Astrocyte of the cerebellum (primary cell): ENCODE measurements at regions not wholly inside any gene's neighbourhood (a gene's known extent, or its start where the extent isn't known, plus 50 kb on each side); places are given as distances from the start of the nearest gene placed in this dataset.

Experiments
- DNase-seq: peaks from one replicate; pipeline ENCODE4 v3.0.0-alpha.2; 2011; ENCODE audit warnings: low read depth
- H3K4me3 ChIP-seq: 2 replicates; pipeline ENCODE4 v1.5.1; 2011; ENCODE audit warnings: mild to moderate bottlenecking, low read depth, low read length, moderate library complexity
- in situ Hi-C: cut with HindIII; loops from 2 replicates; pipeline ENCODE4 v1.10.0; 2017; ENCODE audit warnings: low sequenced_read_pairs
- TF ChIP-seq, protein P1 (sequence below): IDR thresholded peaks from 2 replicates; pipeline ENCODE4 v1.5.1; 2012; ENCODE audit warnings: low read length, low read depth, moderate library complexity, mild to moderate bottlenecking; ENCODE audit errors: missing control alignments

DNA sequence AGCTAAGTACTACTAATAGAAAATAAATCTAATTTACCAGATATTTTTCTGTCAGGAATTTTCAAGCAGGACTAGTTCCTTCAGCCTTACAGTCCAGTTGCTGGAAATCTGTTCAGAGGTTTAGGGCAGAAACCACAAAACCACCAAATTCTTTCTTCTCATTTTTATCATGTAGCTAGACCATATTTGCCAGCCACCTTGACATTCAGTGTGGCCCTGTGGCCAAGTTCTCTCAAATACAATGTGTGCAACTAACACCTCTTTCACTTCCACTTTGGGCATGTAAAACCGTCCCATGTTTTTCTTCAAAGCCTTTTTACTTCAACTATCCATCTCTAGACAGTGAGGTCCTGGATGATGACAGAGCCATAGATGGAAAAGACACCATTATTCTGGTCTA, 1133.2 kb upstream of the CDH18 start:
- peak; percentile 51 for DNase-seq
- in situ Hi-C loops: no loop called here
- TF ChIP-seq, protein P1, sequence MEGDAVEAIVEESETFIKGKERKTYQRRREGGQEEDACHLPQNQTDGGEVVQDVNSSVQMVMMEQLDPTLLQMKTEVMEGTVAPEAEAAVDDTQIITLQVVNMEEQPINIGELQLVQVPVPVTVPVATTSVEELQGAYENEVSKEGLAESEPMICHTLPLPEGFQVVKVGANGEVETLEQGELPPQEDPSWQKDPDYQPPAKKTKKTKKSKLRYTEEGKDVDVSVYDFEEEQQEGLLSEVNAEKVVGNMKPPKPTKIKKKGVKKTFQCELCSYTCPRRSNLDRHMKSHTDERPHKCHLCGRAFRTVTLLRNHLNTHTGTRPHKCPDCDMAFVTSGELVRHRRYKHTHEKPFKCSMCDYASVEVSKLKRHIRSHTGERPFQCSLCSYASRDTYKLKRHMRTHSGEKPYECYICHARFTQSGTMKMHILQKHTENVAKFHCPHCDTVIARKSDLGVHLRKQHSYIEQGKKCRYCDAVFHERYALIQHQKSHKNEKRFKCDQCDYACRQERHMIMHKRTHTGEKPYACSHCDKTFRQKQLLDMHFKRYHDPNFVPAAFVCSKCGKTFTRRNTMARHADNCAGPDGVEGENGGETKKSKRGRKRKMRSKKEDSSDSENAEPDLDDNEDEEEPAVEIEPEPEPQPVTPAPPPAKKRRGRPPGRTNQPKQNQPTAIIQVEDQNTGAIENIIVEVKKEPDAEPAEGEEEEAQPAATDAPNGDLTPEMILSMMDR: no peak
- H3K4me3 ChIP-seq: no peak overlapping the region

DNA sequence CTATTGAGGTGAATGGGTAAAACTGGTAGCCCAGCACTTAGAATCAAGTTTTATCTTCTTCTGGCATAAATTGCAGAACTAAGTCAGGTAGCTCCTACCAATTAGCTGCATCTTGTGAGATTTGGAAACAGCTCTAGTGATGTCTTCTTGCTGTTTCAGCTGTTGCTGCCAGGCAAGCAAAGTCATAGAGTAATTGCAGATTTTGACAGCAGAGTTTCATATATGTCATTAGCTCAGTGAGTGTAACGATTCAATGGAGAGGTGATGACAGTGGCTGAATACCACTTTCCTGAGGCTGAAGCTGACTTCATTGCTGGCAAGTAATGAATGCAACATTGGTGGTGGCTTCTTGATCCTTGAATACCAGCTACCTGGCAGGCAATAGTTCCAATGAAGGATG, 1109.7 kb upstream of the CDH18 start:
- TF ChIP-seq, protein P1: no peak
- H3K4me3 ChIP-seq: no peak overlapping the region
- in situ Hi-C loops: no loop called here
- DNase-seq: no peak

DNA sequence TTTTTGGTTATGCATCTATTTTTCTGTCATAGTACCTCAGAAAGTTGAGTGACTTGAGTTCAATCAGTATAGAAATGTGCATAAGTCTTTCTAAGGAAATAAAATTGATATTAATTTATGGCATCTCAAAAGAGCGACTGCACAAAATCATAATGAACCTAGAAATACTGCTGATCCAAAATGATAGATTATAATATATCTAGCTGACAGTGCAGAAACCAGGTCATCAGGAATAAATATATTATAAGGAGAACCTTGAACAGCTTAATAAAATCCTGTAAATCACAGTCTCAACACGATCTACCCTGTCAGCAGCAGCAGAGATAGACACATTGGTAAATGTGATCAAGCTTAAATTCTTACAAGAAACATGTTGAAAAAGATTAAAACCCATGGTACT, 1106.6 kb upstream of the CDH18 start:
- in situ Hi-C loops: no loop called here
- TF ChIP-seq, protein P1: no peak
- H3K4me3 ChIP-seq: no peak overlapping the region
- no peak for DNase-seq

DNA sequence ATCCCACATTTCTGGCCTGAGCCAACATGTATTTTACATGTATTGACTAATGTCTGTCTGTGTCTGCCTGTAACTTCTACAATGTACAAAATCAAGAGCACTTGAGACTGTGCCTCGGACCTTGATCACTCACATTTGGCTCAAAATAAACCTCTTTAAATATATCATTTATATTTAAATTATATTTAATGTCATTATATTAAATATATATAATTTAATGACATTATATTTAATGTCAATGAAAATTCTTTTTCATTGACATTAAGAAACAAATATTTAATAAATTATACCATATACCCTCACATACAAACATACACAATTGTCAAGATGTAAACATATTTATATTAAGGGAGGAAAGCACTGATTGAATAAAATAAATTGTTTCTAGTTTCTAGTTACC, 1099.8 kb upstream of the CDH18 start:
- no peak overlapping the region for H3K4me3 ChIP-seq
- no peak for DNase-seq
- TF ChIP-seq, protein P1: no peak
- in situ Hi-C loops: no loop called here

DNA sequence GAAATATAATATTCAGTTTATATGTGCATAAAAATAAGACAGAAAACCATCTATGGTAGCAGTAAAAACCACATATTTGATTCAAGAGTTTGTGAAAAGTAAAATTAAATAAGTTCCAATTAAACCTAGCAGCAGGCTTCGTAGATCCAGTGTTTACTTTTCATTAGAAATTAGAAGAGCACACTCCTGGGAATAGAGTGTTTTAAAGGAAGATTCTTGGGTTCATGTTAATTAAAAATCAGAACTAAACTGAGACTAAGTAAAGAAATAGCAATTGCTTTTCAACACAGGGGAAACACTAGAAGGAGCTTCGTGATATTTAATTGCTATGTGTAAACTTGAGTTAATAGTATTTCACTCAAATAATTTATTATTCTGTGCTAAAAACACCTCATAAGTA, 1097.8 kb upstream of the CDH18 start:
- no peak overlapping the region for H3K4me3 ChIP-seq
- no peak for DNase-seq
- in situ Hi-C loops: no loop called here
- TF ChIP-seq, protein P1: no peak

DNA sequence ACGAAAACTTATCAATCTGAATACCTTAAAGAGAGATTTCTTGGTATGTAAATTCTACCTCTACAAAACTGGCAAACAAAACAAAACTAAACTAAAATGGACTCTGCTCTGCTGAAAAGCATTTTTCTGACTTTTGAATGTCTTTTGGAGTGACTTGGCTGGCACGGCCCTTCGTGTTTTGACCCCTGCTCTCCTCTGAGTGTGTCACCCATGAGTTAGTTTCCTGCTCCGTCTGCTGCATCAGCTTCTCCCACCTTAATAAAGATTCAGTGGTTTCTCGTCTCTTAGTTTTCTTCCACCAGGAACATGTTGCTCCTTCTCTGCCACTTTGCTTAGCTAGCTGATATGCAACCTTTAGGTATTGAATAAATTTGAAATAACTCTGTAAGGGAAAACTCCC, 1084.0 kb upstream of the CDH18 start:
- in situ Hi-C loops: no loop called here
- no peak for DNase-seq
- H3K4me3 ChIP-seq: no peak overlapping the region
- TF ChIP-seq, protein P1: no peak

DNA sequence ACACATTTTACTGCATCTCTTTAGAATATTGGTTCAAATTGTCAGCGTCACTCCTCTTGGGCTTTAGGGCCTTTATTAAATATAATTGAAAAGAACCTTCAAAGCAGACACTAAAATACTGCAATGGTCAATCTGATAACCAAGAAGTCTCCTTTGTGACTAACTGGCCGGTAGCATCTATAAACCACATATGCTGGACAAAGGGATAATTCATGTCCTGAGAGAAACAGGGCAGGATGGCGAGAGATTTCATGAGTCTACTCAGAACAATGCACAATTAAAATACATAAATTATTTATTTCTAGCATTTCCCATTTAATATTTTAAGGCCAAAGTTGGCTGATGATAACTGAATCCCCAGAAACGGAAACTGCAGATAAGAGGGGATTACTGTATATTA, 1083.4 kb upstream of the CDH18 start:
- in situ Hi-C loops: no loop called here
- no peak overlapping the region for H3K4me3 ChIP-seq
- DNase-seq: no peak
- TF ChIP-seq, protein P1: no peak
